ENCODE measurements at regions not wholly inside any gene's neighbourhood (a gene's known extent, or its start where the extent isn't known, plus 50 kb on each side); places are given as distances from the start of the nearest gene placed in this dataset.
"Not testable (repeated sequence)": the region's sequence is repeated elsewhere in the genome, so short reads cannot be mapped to it uniquely, and the experiment has no call there.

DNA sequence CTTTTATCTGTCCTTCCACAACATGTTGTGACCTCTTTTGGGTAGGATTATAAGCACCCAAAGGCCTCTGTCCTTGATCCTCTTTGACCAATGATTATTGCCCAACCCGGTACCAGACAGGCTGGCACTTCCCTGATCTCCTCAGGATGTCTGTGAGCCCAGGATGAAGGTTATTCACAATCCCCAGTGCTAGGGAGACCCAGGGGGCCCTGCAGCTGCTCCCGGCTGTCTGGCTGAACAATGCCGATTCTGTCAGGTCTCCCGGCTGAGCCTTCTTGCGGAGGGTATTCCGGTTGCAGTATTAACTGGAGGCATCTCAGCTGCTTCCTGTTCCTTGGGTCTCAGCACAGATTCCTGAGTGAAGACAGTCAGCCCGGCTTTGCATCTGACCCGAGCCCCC is 71.2 kb upstream of the CDON start:
- intact Hi-C loops (cut with DNase I): loop anchor here (2.0 kb wide), 1 partner anchor 19 kb away; no protein-coding TSS in a partner anchor
- Histone ChIP-seq H3K4me1 (peaks cover 0 to 88% (median 75%) of the 10 kb centered on the region in 4 donors), H3K27ac (peak overlapping the region in 3 of 4 donors; percentile 75 to 89 (median 87)), H3K9me3 (no peaks in the 10 kb centered on the region), H3K36me3 (no peaks in the 10 kb centered on the region), H3K4me3 (no peak overlapping the region), H3K27me3 (no peaks in the 10 kb centered on the region)
- TF ChIP-seq, protein P1, sequence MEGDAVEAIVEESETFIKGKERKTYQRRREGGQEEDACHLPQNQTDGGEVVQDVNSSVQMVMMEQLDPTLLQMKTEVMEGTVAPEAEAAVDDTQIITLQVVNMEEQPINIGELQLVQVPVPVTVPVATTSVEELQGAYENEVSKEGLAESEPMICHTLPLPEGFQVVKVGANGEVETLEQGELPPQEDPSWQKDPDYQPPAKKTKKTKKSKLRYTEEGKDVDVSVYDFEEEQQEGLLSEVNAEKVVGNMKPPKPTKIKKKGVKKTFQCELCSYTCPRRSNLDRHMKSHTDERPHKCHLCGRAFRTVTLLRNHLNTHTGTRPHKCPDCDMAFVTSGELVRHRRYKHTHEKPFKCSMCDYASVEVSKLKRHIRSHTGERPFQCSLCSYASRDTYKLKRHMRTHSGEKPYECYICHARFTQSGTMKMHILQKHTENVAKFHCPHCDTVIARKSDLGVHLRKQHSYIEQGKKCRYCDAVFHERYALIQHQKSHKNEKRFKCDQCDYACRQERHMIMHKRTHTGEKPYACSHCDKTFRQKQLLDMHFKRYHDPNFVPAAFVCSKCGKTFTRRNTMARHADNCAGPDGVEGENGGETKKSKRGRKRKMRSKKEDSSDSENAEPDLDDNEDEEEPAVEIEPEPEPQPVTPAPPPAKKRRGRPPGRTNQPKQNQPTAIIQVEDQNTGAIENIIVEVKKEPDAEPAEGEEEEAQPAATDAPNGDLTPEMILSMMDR (IDR thresholded peaks at IDR 0.05): no peak
- no peak for TF ChIP-seq POLR2A (IDR thresholded peaks at IDR 0.05)
- no peak for TF ChIP-seq POLR2AphosphoS5 (IDR thresholded peaks at IDR 0.05)
- TF ChIP-seq EP300 (IDR thresholded peaks at IDR 0.05): no peak
- DNase-seq: peak; percentile 55
- WGBS, 2 donors: 69 to 77% methylated on average over 8 of the region's 8 CpGs

DNA sequence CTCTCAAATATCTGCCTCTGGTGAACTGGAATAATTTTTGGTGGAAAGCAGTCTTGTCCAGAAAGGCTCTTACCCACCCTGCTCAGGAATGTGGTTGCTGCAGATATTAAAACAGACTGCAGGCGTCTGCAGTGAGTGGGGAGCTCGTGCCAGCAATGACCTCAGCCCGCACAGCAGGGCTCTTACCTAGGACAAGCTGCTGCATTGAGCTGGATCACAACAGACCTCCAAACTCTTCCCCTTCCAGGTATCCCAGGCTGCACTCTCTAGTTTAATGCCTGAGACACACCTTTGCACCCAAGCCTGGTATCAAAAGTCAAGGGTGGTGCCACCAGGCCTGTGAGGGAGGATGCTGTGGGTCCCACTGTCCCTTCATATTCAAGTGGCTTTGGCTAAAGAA is 69.7 kb upstream of the CDON start:
- DNase-seq: peak; percentile 75
- no peak overlapping the region for H3K4me3 ChIP-seq
- intact Hi-C loops (cut with DNase I): no loop called here
- no peaks in the 10 kb centered on the region for H3K9me3 ChIP-seq
- H3K4me1 ChIP-seq: peaks cover 0 to 88% (median 75%) of the 10 kb centered on the region in 4 donors
- 19 to 59% methylated on average over 3 of the region's 3 CpGs for WGBS, 2 donors
- H3K36me3 ChIP-seq: no peaks in the 10 kb centered on the region
- no peaks in the 10 kb centered on the region for H3K27me3 ChIP-seq
- TF ChIP-seq, protein P1 (IDR thresholded peaks at IDR 0.05): peak in 2 of 4 experiments; percentile 14 to 16
- TF ChIP-seq EP300 (IDR thresholded peaks at IDR 0.05) (no peak), POLR2AphosphoS5 (IDR thresholded peaks at IDR 0.05) (no peak), POLR2A (IDR thresholded peaks at IDR 0.05) (no peak)
- peak overlapping the region in 3 of 4 donors; percentile 75 to 89 (median 87) for H3K27ac ChIP-seq

DNA sequence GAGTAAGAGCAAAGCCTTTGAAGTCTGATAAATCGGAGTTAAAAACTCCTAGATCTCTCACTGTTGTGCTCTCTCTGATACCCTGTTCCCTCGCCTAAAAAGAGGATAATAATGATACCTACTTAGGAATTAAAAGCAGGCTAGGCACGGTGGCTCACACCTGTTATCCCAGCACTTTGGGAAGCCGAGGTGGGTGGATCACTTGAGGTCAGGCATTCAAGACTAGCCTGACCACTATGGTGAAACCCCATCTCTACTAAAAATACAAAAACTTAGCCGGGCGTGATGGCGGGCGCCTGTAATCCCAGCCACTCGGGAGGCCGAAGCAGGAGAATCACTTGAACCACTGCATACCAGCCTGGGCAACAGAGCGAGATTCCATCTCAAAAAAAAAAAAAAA is 68.1 kb upstream of the CDON start:
- H3K27me3 ChIP-seq; H3K4me3 ChIP-seq; intact Hi-C loops (cut with DNase I); H3K36me3 ChIP-seq; H3K9me3 ChIP-seq: not testable (repeated sequence)
- peaks cover 0 to 75% (median 62%) of the 10 kb centered on the region in 4 donors for H3K4me1 ChIP-seq
- WGBS, 2 donors: 89 to 92% methylated on average over 11 of the region's 11 CpGs
- DNase-seq: peak; percentile 15
- H3K27ac ChIP-seq: peak overlapping the region; percentile 30 to 89 (median 62)

DNA sequence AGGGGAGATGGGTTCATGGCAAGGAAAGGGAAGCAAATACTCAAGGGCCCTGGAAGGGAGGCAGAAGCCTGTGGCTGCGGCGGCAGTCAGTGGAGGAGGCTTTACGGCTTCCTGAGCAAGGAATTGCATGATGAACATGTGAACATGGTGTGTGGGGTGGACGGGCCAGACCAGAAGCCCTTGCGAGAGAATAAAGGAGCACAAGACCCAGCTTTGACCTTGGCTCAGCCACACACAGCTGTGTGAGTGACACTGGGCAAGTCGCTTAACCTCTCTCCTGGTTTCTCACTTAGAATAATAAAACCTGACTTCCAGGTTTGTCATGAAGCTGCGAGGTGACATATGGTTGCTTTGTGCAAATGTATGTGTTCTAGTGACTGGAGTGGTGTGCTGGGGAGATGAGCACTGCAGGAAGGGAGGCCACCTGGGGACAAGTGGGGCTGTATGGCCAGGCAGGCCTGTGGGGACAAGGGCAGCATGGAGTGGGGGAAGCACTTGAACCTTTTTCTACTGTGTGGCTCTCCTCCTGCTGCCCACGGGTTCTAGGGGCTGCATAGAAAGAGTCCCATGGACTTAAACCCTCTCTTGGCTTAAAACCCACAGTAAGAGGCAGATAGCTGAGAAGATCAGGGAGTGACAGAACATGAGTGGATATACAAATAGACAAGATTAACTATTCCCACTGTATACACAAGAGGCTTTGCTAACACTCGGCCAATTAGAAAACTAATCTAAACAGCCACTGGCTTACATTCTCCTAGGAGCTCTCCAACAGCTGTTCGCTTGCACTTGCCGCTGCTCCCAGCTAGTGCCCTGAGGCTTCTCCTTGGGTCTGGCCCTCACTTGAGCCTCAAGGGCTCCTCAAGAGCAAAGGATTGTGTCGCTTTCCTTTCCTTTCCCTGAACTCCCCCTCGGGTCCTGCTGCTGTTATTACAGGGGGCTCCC is 67.3 kb upstream of the CDON start:
- H3K27me3 ChIP-seq: no peaks in the 10 kb centered on the region
- no peak overlapping the region for H3K4me3 ChIP-seq
- intact Hi-C loops (cut with DNase I): no loop called here
- peak; percentile 64 for DNase-seq
- no peaks in the 10 kb centered on the region for H3K36me3 ChIP-seq
- no peaks in the 10 kb centered on the region for H3K9me3 ChIP-seq
- peaks cover 0 to 67% (median 55%) of the 10 kb centered on the region in 4 donors for H3K4me1 ChIP-seq
- no peak for TF ChIP-seq POLR2AphosphoS5 (IDR thresholded peaks at IDR 0.05)
- H3K27ac ChIP-seq: peak overlapping the region; percentile 30 to 89 (median 62)
- 67 to 75% methylated on average over 13 of the region's 13 CpGs for WGBS, 2 donors

DNA sequence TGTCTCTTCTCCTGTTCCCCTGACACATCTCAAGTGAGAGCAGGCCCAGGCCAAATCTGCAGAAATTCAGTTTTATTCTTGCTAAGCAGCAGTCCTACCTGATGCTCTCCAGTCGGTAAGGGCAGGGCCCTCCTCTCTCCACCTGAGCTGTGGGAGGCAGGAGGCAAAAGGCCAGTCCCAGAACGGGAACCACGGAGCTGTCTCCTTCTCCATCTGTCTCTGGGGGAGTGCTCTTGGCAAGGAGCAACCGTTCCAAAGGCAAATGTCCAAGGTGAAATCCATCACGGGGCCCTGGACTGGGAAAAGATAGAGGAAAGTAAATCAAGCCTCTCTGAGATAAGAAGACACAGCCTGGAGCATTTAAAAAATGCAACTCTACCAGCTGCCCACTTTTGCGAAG is 65.2 kb upstream of the CDON start:
- no peak overlapping the region for H3K4me3 ChIP-seq
- H3K36me3 ChIP-seq: no peaks in the 10 kb centered on the region
- TF ChIP-seq POLR2A (IDR thresholded peaks at IDR 0.05) (no peak), EP300 (IDR thresholded peaks at IDR 0.05) (no peak), POLR2AphosphoS5 (IDR thresholded peaks at IDR 0.05) (peak in 1 of 4 donors; percentile 21)
- TF ChIP-seq, protein P1 (IDR thresholded peaks at IDR 0.05): no peak
- peak overlapping the region in 3 of 4 donors; percentile 38 to 62 (median 61) for H3K27ac ChIP-seq
- peak; percentile 73 for DNase-seq
- intact Hi-C loops (cut with DNase I): no loop called here
- H3K27me3 ChIP-seq: no peaks in the 10 kb centered on the region
- H3K4me1 ChIP-seq: peaks cover 0 to 78% (median 70%) of the 10 kb centered on the region in 4 donors
- 38 to 45% methylated on average over 6 of the region's 6 CpGs for WGBS, 2 donors
- H3K9me3 ChIP-seq: no peaks in the 10 kb centered on the region
